ENCODE measurements at regions not wholly inside any gene's neighbourhood (a gene's known extent, or its start where the extent isn't known, plus 50 kb on each side); places are given as distances from the start of the nearest gene placed in this dataset.

- H3K79me2 ChIP-seq (ENCODE audit: insufficient read depth, low read length) = no peaks in the 10 kb centered on the region
- H3K36me3 ChIP-seq (replicated peaks in 1 of 2; ENCODE audit: control insufficient read depth in 1 of 2, insufficient read depth in 2 of 2, low read length in 2 of 2) = no peaks in the 10 kb centered on the region
- no peak overlapping the region for H2AFZ ChIP-seq (ENCODE audit: low read length)
- H3K9ac ChIP-seq (ENCODE audit: insufficient read depth, low read depth, low read length) = peak overlapping the region; percentile 12; the same call in 1 of the 2 replicates
- no TSS peak for BruUV-seq (replicated peaks)
- peak overlapping the region in 1 of 3 experiments; percentile 7; a peak in 1 of 6 replicates for H3K4me3 ChIP-seq (replicated peaks in 1 of 3; ENCODE audit: insufficient read depth in 1 of 3, low read depth in 2 of 3, low read length in 3 of 3)
- peak overlapping the region; percentile 40 for H3K4me2 ChIP-seq (ENCODE audit: low read depth, low read length)
- intact Hi-C loops (cut with micrococcal nuclease; ENCODE audit: unreplicated experiment) = loop anchor here (1.0 to 5.0 kb wide), 5 partner anchors 54 to 245 kb away; partner anchors contain the start of gene STT3B
- ChIA-PET CTCF (ENCODE audit: low intra/inter-chr PET ratio, low total read pairs) (no interaction called here), POLR2A (interaction anchor here (1.0 to 1.6 kb wide), 5 partner anchors 58 to 244 kb away, joined by 3 to 12 read pairs (median 6); partner anchors contain the start of gene STT3B)
- WGBS (ENCODE audit: low lambda C conversion rate) = 83% methylated on average over 9 of the region's 9 CpGs
- peak overlapping the region; percentile 75 for H3K27ac ChIP-seq (ENCODE audit: extremely low read length, insufficient read depth, low read length)
- FAIRE-seq (no peak), DNase-seq (ENCODE audit: low spot score) (no peak), ATAC-seq (peak; percentile 64)
- H3K9me3 ChIP-seq (ENCODE audit: low read length) = no peaks in the 10 kb centered on the region
- no peaks in the 10 kb centered on the region for H3K27me3 ChIP-seq (ENCODE audit: control insufficient read depth in 1 of 2, insufficient read depth in 2 of 2, low read length in 2 of 2)
- H4K20me1 ChIP-seq (ENCODE audit: insufficient read depth, low read length) = no peaks in the 10 kb centered on the region
- H3K4me1 ChIP-seq (ENCODE audit: insufficient read depth, low read length) = peaks cover 99% of the 10 kb centered on the region
- in situ Hi-C loops (cut with HindIII; ENCODE audit: extremely low pct_ligation_motif_present, low pct_unique_long_range_greater_than_20kb) = no loop called here
- TF ChIP-seq CTCF (CRISPR knock-in tag; IDR thresholded peaks at IDR 0.05) (no peak), MYNN (CRISPR knock-in tag; IDR thresholded peaks at IDR 0.05; ENCODE audit: low read depth) (no peak), SALL1 (CRISPR knock-in tag; IDR thresholded peaks at IDR 0.05) (no peak), PRPF4 (IDR thresholded peaks at IDR 0.05; ENCODE audit: low read depth, low read length, poor library complexity, severe bottlenecking) (peak; percentile 87), RNF2 (conservative IDR thresholded peaks at IDR 0.05; ENCODE audit: low read depth) (no peak), ZNF619 (CRISPR knock-in tag; IDR thresholded peaks at IDR 0.05) (no peak), PPARG (CRISPR knock-in tag; conservative IDR thresholded peaks at IDR 0.05) (no peak), ZBTB49 (CRISPR knock-in tag; IDR thresholded peaks at IDR 0.05; ENCODE audit: borderline replicate concordance) (no peak), ZBTB38 (CRISPR knock-in tag; IDR thresholded peaks at IDR 0.05) (peak; percentile 86), POLR2AphosphoS5 (IDR thresholded peaks at IDR 0.05; ENCODE audit: low read depth, low read length) (no peak), ZGPAT (CRISPR knock-in tag; IDR thresholded peaks at IDR 0.05) (no peak), CAMTA2 (CRISPR knock-in tag; IDR thresholded peaks at IDR 0.05; ENCODE audit: borderline replicate concordance) (no peak), KLF12 (CRISPR knock-in tag; IDR thresholded peaks at IDR 0.05; ENCODE audit: borderline replicate concordance) (no peak), HNF4A (CRISPR knock-in tag; IDR thresholded peaks at IDR 0.05) (no peak), RFX5 (IDR thresholded peaks at IDR 0.05; ENCODE audit: low read depth, low read length) (no peak), NR3C1 (CRISPR knock-in tag; IDR thresholded peaks at IDR 0.05) (no peak), FOXJ3 (CRISPR knock-in tag; IDR thresholded peaks at IDR 0.05; ENCODE audit: borderline replicate concordance) (no peak), ZNF775 (CRISPR knock-in tag; IDR thresholded peaks at IDR 0.05; ENCODE audit: borderline replicate concordance) (no peak), SMC3 (IDR thresholded peaks at IDR 0.05; ENCODE audit: low read length) (no peak), IRF9 (CRISPR knock-in tag; IDR thresholded peaks at IDR 0.05; ENCODE audit: borderline replicate concordance) (0 out of 2 replicates have a peak, but pooled peaks have one; percentile 44), SMAD9 (CRISPR knock-in tag; IDR thresholded peaks at IDR 0.05) (no peak)
Measured at GRCh38 chr3:31288224-31288623, 244.5 kb upstream of the STT3B start.

Measured in HepG2 (cell line).